IPS-18a (cell line): ENCODE measurements at regions not wholly inside any gene's neighbourhood (a gene's known extent, or its start where the extent isn't known, plus 50 kb on each side); places are given as distances from the start of the nearest gene placed in this dataset.

Source experiments
- H3K27ac ChIP-seq: one replicate; pipeline ENCODE4 v1.5.1; 2013; ENCODE audit warnings: low read length
- H3K27me3 ChIP-seq: one replicate; pipeline ENCODE4 v1.6.1; 2013; ENCODE audit warnings: mild to moderate bottlenecking, low read length; ENCODE audit not compliant: control insufficient read depth, insufficient read depth
- H3K36me3 ChIP-seq: one replicate; pipeline ENCODE4 v1.6.1; 2013; ENCODE audit warnings: low read depth, low read length; ENCODE audit not compliant: control insufficient read depth
- H3K4me1 ChIP-seq: one replicate; pipeline ENCODE4 v1.6.1; 2013; ENCODE audit warnings: low read depth, low read length; ENCODE audit not compliant: control insufficient read depth
- H3K4me3 ChIP-seq: one replicate; pipeline ENCODE4 v1.5.1; 2013; ENCODE audit warnings: low read length
- H3K9ac ChIP-seq: one replicate; pipeline ENCODE4 v1.6.1; 2013; ENCODE audit warnings: mild to moderate bottlenecking, low read length, moderate library complexity
- H3K9me3 ChIP-seq: one replicate; pipeline ENCODE4 v1.6.1; 2013; ENCODE audit warnings: low read depth, low read length; ENCODE audit not compliant: control insufficient read depth

DNA sequence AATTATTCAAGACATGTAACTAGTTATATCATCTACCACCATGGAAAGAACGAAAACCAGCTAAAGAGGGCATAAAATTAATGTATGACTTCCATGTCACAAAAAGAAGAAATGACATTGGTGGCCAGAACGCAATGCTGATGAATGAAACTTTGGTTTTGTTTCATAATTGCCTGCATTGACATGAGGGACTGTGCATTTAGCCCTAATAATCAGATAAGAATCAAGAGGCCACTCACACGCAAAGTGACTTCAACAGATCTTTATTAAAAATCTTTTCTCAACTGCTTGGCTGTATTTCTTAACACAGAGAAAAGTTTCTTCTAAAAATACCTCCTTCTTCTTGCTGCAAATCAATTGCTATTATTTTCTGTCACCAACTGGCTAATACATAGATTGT is 184.7 kb upstream of the RUNX1 start:
- Histone ChIP-seq H3K36me3 (no peaks in the 10 kb centered on the region), H3K4me3 (no peak overlapping the region), H3K4me1 (no peaks in the 10 kb centered on the region), H3K9ac (no peak overlapping the region), H3K9me3 (no peaks in the 10 kb centered on the region), H3K27ac (no peak overlapping the region), H3K27me3 (no peaks in the 10 kb centered on the region)

GRCh38 chr21:35232545-35233176 is 183.6 kb upstream of the RUNX1 start:
- no peak overlapping the region for H3K4me3 ChIP-seq
- no peaks in the 10 kb centered on the region for H3K27me3 ChIP-seq
- no peaks in the 10 kb centered on the region for H3K36me3 ChIP-seq
- no peak overlapping the region for H3K27ac ChIP-seq
- no peaks in the 10 kb centered on the region for H3K9me3 ChIP-seq
- no peak overlapping the region for H3K9ac ChIP-seq
- H3K4me1 ChIP-seq: no peaks in the 10 kb centered on the region

- Histone ChIP-seq H3K4me1 (peaks cover 12% of the 10 kb centered on the region), H3K27ac (no peak overlapping the region), H3K36me3 (no peaks in the 10 kb centered on the region), H3K27me3 (no peaks in the 10 kb centered on the region), H3K4me3 (no peak overlapping the region), H3K9me3 (no peaks in the 10 kb centered on the region), H3K9ac (no peak overlapping the region)
These were observed 182.0 kb upstream of the RUNX1 start for GRCh38 chr21:35231090-35231489.

DNA sequence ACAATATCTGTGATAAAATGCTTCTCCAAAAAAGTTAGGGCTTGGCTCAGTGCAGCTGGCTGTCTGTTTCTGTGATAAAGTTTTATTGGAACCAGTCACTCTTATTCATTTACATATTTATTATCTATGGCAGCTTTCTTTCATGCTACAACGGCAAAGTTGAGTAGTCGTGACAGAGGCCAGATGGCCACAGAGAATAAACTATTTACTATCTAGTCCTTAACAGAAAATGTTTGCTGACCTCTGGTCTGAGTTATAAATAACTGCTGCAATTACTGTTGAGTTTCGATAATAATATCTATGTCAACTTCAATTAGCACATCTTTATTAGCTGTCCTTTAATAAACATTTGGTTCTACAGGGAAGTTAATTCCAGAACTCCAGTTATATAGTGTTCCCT is 180.2 kb upstream of the RUNX1 start:
- Histone ChIP-seq H3K4me3 (no peak overlapping the region), H3K9ac (no peak overlapping the region), H3K27me3 (no peaks in the 10 kb centered on the region), H3K4me1 (peaks cover 12% of the 10 kb centered on the region), H3K27ac (no peak overlapping the region), H3K36me3 (no peaks in the 10 kb centered on the region), H3K9me3 (no peaks in the 10 kb centered on the region)

- Histone ChIP-seq H3K36me3 (no peaks in the 10 kb centered on the region), H3K4me1 (peaks cover 12% of the 10 kb centered on the region), H3K27ac (no peak overlapping the region), H3K4me3 (no peak overlapping the region), H3K9me3 (no peaks in the 10 kb centered on the region), H3K27me3 (no peaks in the 10 kb centered on the region), H3K9ac (no peak overlapping the region)
These were observed 178.7 kb upstream of the RUNX1 start for GRCh38 chr21:35227786-35228185.

- no peak overlapping the region for H3K9ac ChIP-seq
- no peaks in the 10 kb centered on the region for H3K9me3 ChIP-seq
- no peaks in the 10 kb centered on the region for H3K27me3 ChIP-seq
- no peak overlapping the region for H3K4me3 ChIP-seq
- no peaks in the 10 kb centered on the region for H3K36me3 ChIP-seq
- H3K27ac ChIP-seq: no peak overlapping the region
- peaks cover 12% of the 10 kb centered on the region for H3K4me1 ChIP-seq
These were observed 178.1 kb upstream of the RUNX1 start for GRCh38 chr21:35226968-35227744.

DNA sequence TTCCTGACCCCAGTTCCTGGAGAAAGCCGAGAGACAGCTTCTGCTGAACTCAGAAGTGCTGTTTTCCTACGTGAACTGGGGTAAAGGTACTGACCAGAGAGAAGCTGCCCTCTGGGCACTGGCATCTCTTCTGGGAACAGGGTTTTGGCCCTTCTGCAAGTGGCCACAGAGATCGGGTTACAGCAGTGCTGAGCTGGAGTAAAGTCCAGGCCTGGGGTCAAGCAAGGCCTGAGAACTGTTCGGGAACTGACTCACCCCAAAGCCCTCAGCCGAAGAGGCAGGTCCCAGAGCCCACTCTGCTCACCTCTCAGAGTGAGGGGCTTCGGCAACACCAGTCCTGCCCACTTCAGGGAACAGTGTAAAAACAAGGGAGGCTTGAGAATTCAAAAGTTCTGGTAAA is 177.2 kb upstream of the RUNX1 start:
- Histone ChIP-seq H3K36me3 (no peaks in the 10 kb centered on the region), H3K4me1 (peaks cover 12% of the 10 kb centered on the region), H3K4me3 (no peak overlapping the region), H3K9me3 (no peaks in the 10 kb centered on the region), H3K9ac (no peak overlapping the region), H3K27ac (no peak overlapping the region), H3K27me3 (no peaks in the 10 kb centered on the region)

DNA sequence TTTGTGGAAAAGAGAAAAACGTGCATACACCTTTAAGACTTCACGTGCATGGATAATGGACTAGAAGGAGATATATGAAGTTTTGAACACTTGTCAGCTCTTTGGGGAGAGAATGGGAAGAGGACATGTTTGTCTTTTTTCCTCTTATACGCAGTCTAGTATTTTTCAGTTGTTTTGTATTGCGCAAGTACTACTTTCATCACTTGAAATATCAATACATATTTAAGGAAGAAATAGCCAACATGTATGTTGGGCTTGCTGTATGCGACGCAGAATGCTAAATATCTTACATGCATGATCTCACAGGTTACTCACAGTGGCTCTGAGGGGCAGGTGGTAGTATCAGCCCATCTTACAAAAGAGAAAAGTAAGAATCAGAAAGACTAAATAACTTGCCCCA is 176.5 kb upstream of the RUNX1 start:
- Histone ChIP-seq H3K4me1 (peaks cover 12% of the 10 kb centered on the region), H3K27ac (no peak overlapping the region), H3K4me3 (no peak overlapping the region)

DNA sequence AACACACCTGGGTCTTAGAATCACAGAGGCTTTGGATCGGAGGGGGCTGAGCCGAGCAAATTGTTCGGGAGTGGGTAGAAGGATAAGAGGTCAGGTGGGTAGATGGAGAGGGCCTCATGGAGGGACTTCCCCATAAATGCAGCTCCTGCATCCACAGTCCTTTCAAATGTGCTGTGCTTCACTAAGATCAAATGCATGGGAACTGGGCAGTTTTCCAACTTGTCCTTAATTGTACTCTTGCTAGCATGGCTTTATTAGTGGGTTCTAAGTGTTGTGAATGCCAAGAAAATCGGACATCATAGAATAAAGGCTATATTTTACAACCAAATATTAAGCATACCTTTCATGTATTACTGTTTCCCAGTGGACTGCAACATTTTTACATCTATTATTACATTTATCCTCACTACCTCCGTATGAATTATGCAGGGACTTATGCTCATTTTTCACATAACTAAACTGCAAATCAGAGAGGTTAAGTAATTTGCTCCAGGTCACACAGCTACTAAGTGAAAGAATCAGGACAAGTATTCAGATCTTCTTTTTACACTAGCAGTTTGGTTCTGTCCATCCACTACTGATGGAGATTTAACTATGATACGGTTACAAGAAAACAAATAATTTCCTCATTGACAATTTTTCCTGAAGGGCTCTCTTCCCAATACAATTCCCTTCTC is 174.5 kb upstream of the RUNX1 start:
- no peak overlapping the region for H3K27ac ChIP-seq
- no peaks in the 10 kb centered on the region for H3K27me3 ChIP-seq
- H3K4me1 ChIP-seq: peaks cover 12% of the 10 kb centered on the region
- no peaks in the 10 kb centered on the region for H3K9me3 ChIP-seq
- no peak overlapping the region for H3K9ac ChIP-seq
- no peak overlapping the region for H3K4me3 ChIP-seq
- H3K36me3 ChIP-seq: no peaks in the 10 kb centered on the region

More for the DNA sequence above, 176.5 kb upstream of the RUNX1 start:
- no peaks in the 10 kb centered on the region for H3K36me3 ChIP-seq
- no peak overlapping the region for H3K9ac ChIP-seq
- no peaks in the 10 kb centered on the region for H3K27me3 ChIP-seq
- H3K9me3 ChIP-seq: no peaks in the 10 kb centered on the region

DNA sequence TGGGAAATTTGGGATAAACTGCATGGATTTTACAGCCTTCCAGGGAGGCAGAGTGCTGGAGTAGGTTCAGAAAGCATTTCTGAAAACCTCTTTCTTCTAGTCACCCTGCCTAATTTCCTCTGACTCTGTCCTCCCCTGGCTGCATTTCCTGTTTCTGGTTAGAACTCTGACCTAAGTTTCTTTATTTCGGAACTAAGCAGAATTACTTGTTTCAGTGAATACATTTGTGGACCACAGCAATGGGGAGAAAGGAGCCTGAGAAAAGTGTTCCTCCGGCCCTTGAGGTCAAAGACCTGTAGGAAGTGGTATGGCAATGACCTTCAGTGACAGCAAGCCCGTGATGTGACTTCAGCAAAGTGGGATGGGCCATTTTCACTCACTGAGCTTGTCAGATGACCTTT is 173.4 kb upstream of the RUNX1 start:
- Histone ChIP-seq H3K27ac (no peak overlapping the region), H3K36me3 (no peaks in the 10 kb centered on the region), H3K4me3 (no peak overlapping the region), H3K9ac (no peak overlapping the region), H3K4me1 (peaks cover 12% of the 10 kb centered on the region), H3K27me3 (no peaks in the 10 kb centered on the region), H3K9me3 (no peaks in the 10 kb centered on the region)

GRCh38 chr21:35222021-35222420 is 172.9 kb upstream of the RUNX1 start:
- Histone ChIP-seq H3K4me3 (no peak overlapping the region), H3K9me3 (no peaks in the 10 kb centered on the region), H3K9ac (no peak overlapping the region), H3K27me3 (no peaks in the 10 kb centered on the region), H3K27ac (no peak overlapping the region), H3K36me3 (no peaks in the 10 kb centered on the region), H3K4me1 (peaks cover 9% of the 10 kb centered on the region)
